GM19463 (cell line): ENCODE measurements at regions not wholly inside any gene's neighbourhood (a gene's known extent, or its start where the extent isn't known, plus 50 kb on each side); places are given as distances from the start of the nearest gene placed in this dataset.

Experiments used
- ATAC-seq: cut with Tn5 transposase; IDR thresholded peaks from one replicate; pipeline ENCODE4 v1.9.1; 2021; ENCODE audit warnings: mild to moderate bottlenecking, moderate library complexity; ENCODE audit not compliant: unreplicated experiment

- ATAC-seq = no peak
These were observed 93.5 kb downstream of the SIK1 start for GRCh38 chr21:43333298-43334062.

- ATAC-seq = no peak
These were observed 94.1 kb downstream of the SIK1 start for GRCh38 chr21:43332861-43333297.

- no peak for ATAC-seq
These were observed 94.7 kb downstream of the SIK1 start for GRCh38 chr21:43331962-43332828.

- no peak for ATAC-seq
These were observed 95.6 kb downstream of the SIK1 start for GRCh38 chr21:43331111-43331961.

- ATAC-seq = no peak
These were observed 96.5 kb downstream of the SIK1 start for GRCh38 chr21:43330306-43330881.

GRCh38 chr21:43329711-43330269 lies 97.1 kb downstream of the SIK1 start:
- no peak for ATAC-seq

- no peak for ATAC-seq
These were observed 97.8 kb downstream of the SIK1 start for GRCh38 chr21:43328958-43329691.

GRCh38 chr21:43328185-43328957 lies 98.6 kb downstream of the SIK1 start:
- ATAC-seq = no peak

- ATAC-seq = no peak
These were observed 100.8 kb downstream of the SIK1 start for GRCh38 chr21:43325968-43326715.

GRCh38 chr21:43325036-43325435 lies 101.9 kb downstream of the SIK1 start:
- ATAC-seq = no peak

GRCh38 chr21:43324596-43324995 lies 102.3 kb downstream of the SIK1 start:
- no peak for ATAC-seq

GRCh38 chr21:43323244-43324005 lies 103.5 kb downstream of the SIK1 start:
- ATAC-seq = no peak

GRCh38 chr21:43322805-43323204 lies 104.1 kb downstream of the SIK1 start:
- ATAC-seq = no peak

- ATAC-seq = no peak
These were observed 104.6 kb downstream of the SIK1 start for GRCh38 chr21:43322311-43322710.

GRCh38 chr21:43321611-43322010 lies 105.3 kb downstream of the SIK1 start:
- no peak for ATAC-seq

- ATAC-seq = no peak
These were observed 105.8 kb downstream of the SIK1 start for GRCh38 chr21:43321111-43321510.

- ATAC-seq = no peak
These were observed 106.4 kb downstream of the SIK1 start for GRCh38 chr21:43320526-43320925.
